Smooth muscle cell (in vitro differentiated cells): ENCODE measurements at regions not wholly inside any gene's neighbourhood (a gene's known extent, or its start where the extent isn't known, plus 50 kb on each side); places are given as distances from the start of the nearest gene placed in this dataset.

ENCODE experiments used
- DNase-seq: peaks from one replicate; lab custom pipeline; 2025; ENCODE audit not compliant: unreplicated experiment; lab: John Stamatoyannopoulos, UW
- H2AFZ ChIP-seq: fragments of 200-600 bp; sonication (generic); 2 replicates; pipeline ENCODE4 v1.6.0; 2016; ENCODE audit warnings: antibody characterized with exemption, low read depth, mild to moderate bottlenecking
- H3F3A ChIP-seq: fragments of 200-600 bp; sonication (generic); 2 replicates; pipeline ENCODE4 v1.6.0; 2017; ENCODE audit warnings: antibody characterized with exemption, low read depth
- H3K27ac ChIP-seq: fragments of 200-600 bp; sonication (generic); 2 replicates; pipeline ENCODE4 v1.5.1; 2016; ENCODE audit warnings: low read depth, mild to moderate bottlenecking
- H3K27me3 ChIP-seq: fragments of 200-600 bp; sonication (generic); 2 replicates; pipeline ENCODE4 v1.6.1; 2016; ENCODE audit warnings: low read depth, mild to moderate bottlenecking
- H3K36me3 ChIP-seq: fragments of 200-600 bp; sonication (generic); 2 replicates; pipeline ENCODE4 v1.5.1; 2016; ENCODE audit warnings: low read depth
- H3K4me1 ChIP-seq: fragments of 200-600 bp; sonication (generic); 2 replicates; pipeline ENCODE4 v1.5.1; 2016; ENCODE audit warnings: low read depth
- H3K4me2 ChIP-seq: fragments of 200-600 bp; sonication (generic); 2 replicates; pipeline ENCODE4 v1.6.0; 2016; ENCODE audit warnings: mild to moderate bottlenecking
- H3K4me3 ChIP-seq: fragments of 200-600 bp; sonication (generic); 2 replicates; pipeline ENCODE4 v1.5.1; 2016; ENCODE audit warnings: mild to moderate bottlenecking
- H3K79me2 ChIP-seq: fragments of 200-600 bp; sonication (generic); 2 replicates; pipeline ENCODE4 v1.6.0; 2016; ENCODE audit warnings: low read depth, mild to moderate bottlenecking
- H3K9ac ChIP-seq: fragments of 200-600 bp; sonication (generic); 2 replicates; pipeline ENCODE4 v1.6.0; 2016; ENCODE audit warnings: low read depth
- H3K9me3 ChIP-seq: fragments of 200-600 bp; sonication (generic); replicated peaks from 2 replicates; pipeline ENCODE4 v1.5.1; 2016; ENCODE audit warnings: low read depth
- H4K20me1 ChIP-seq: fragments of 200-600 bp; sonication (generic); 2 replicates; pipeline ENCODE4 v1.6.0; 2016; ENCODE audit warnings: low read depth
- WGBS: methylation state at CpG from one replicate; pipeline ENCODE4 v1.1.7; 2016; ENCODE audit warnings: low lambda C conversion rate; 5-methylcytosine and 5-hydroxymethylcytosine counted together
- TF ChIP-seq, protein P1 (sequence below): fragments of 200-600 bp; sonication (generic); IDR thresholded peaks from 2 replicates; pipeline ENCODE4 v1.5.1; 2017; ENCODE audit warnings: borderline replicate concordance, mild to moderate bottlenecking, antibody characterized with exemption; ENCODE audit not compliant: insufficient read depth, poor library complexity, severe bottlenecking

DNA sequence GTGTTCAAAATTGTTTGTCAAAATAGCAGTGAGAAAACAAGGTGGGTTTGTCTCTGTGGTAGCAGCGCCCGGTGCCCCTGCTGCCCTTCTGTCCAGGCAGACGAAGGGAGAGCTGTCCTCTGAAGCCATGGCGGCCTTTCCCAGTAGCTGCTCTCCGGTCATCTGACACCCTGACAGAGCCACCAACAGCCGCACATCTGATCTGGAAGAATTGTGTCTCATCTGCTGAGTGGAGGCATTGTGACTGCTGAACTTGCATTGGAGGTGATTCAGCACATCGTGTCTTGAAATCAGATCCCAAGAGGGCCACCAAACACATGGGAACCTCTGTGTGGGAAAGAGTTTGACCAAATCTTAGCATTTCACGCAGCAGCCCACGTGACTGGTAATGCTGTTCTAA is 337.6 kb upstream of the IRX1 start:
- Histone ChIP-seq H3K27ac (no peak overlapping the region), H3K79me2 (no peaks in the 10 kb centered on the region), H3K36me3 (no peaks in the 10 kb centered on the region), H3K9me3 (no peaks in the 10 kb centered on the region), H3K4me2 (no peak overlapping the region), H3K9ac (no peak overlapping the region), H2AFZ (no peak overlapping the region), H3F3A (no peaks in the 10 kb centered on the region), H3K4me1 (no peaks in the 10 kb centered on the region), H4K20me1 (no peaks in the 10 kb centered on the region), H3K4me3 (no peak overlapping the region), H3K27me3 (peaks cover 5% of the 10 kb centered on the region)
- WGBS: 87% methylated on average over 9 of the region's 9 CpGs
- TF ChIP-seq, protein P1, sequence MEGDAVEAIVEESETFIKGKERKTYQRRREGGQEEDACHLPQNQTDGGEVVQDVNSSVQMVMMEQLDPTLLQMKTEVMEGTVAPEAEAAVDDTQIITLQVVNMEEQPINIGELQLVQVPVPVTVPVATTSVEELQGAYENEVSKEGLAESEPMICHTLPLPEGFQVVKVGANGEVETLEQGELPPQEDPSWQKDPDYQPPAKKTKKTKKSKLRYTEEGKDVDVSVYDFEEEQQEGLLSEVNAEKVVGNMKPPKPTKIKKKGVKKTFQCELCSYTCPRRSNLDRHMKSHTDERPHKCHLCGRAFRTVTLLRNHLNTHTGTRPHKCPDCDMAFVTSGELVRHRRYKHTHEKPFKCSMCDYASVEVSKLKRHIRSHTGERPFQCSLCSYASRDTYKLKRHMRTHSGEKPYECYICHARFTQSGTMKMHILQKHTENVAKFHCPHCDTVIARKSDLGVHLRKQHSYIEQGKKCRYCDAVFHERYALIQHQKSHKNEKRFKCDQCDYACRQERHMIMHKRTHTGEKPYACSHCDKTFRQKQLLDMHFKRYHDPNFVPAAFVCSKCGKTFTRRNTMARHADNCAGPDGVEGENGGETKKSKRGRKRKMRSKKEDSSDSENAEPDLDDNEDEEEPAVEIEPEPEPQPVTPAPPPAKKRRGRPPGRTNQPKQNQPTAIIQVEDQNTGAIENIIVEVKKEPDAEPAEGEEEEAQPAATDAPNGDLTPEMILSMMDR: no peak
- no peak for DNase-seq

DNA sequence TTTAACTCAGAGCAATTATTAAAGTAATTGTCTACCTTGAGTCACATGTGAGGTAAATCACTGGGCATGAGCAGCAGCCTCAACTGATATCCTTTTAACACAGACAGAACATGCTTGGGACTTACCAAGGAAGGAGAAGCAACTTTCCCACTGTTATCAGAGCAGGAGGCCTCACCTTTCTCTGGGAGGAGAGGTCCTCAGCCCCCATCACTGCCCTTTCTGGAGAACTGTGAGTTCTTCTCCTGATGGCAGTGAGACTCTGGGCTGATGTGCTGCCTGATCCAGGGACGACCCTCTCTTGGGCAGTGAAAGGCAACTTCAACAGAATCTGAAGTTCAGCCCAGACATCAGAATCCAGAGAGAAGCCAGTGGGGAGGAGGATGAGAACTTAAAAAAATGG is 343.4 kb upstream of the IRX1 start:
- no peaks in the 10 kb centered on the region for H4K20me1 ChIP-seq
- H3K9me3 ChIP-seq: no peaks in the 10 kb centered on the region
- H3F3A ChIP-seq: no peaks in the 10 kb centered on the region
- no peaks in the 10 kb centered on the region for H3K36me3 ChIP-seq
- no peaks in the 10 kb centered on the region for H3K79me2 ChIP-seq
- no peaks in the 10 kb centered on the region for H3K4me1 ChIP-seq
- no peak overlapping the region for H2AFZ ChIP-seq
- 73% methylated on average over 1 of the region's 1 CpG for WGBS
- TF ChIP-seq, protein P1: no peak
- DNase-seq: no peak
- H3K27me3 ChIP-seq: peaks cover 5% of the 10 kb centered on the region
- no peak overlapping the region for H3K4me3 ChIP-seq
- no peak overlapping the region for H3K9ac ChIP-seq
- H3K27ac ChIP-seq: no peak overlapping the region
- no peak overlapping the region for H3K4me2 ChIP-seq

DNA sequence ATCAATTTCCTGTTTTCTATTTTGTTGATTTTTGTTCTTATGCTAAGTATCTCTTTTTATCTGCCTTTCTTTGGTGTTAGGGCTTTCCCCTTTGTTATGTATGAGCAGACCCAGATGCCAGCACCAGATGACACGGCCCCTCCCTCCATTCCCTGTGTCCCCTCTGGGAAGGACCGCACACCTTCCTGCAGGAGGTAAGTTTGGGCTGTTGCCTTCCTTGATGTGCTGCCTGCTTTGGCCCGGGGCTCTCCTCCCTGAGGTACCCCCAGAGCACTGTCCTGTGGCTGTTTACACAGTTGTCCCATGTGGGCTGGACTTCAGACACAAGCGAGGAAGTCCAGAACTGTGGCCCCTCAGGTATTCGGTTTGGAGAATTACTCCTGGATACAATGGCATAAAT is 343.8 kb upstream of the IRX1 start:
- no peaks in the 10 kb centered on the region for H3K9me3 ChIP-seq
- TF ChIP-seq, protein P1: no peak
- H3K27me3 ChIP-seq: peaks cover 5% of the 10 kb centered on the region
- no peaks in the 10 kb centered on the region for H3K36me3 ChIP-seq
- no peaks in the 10 kb centered on the region for H4K20me1 ChIP-seq
- no peak overlapping the region for H3K4me2 ChIP-seq
- no peaks in the 10 kb centered on the region for H3K79me2 ChIP-seq
- no peak overlapping the region for H3K4me3 ChIP-seq
- no peaks in the 10 kb centered on the region for H3F3A ChIP-seq
- no peaks in the 10 kb centered on the region for H3K4me1 ChIP-seq
- no peak for DNase-seq
- H3K9ac ChIP-seq: no peak overlapping the region
- WGBS: 46% methylated on average over 5 of the region's 5 CpGs
- no peak overlapping the region for H2AFZ ChIP-seq
- H3K27ac ChIP-seq: no peak overlapping the region

DNA sequence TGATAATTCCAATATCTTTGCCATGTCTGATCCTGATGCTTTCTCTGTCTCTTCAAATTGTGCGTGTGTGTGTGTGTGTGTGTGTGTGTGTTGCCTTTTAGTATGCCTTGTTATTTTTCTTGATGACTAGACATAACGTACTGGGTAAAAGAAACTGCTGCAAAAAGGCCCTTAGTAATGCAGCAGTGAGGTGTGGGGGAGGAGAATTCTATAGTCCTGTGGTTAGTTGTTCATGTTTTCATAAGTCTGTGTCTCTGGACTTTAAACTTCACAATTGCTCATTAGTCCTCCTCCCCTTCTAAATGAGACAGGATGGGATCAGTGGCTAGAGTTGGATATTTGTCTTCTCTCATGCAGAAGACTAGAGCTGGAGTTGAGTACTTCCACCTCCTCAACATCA is 346.2 kb upstream of the IRX1 start:
- 70% methylated on average over 2 of the region's 2 CpGs for WGBS
- H3F3A ChIP-seq: no peaks in the 10 kb centered on the region

More for the DNA sequence above, 346.2 kb upstream of the IRX1 start:
- no peaks in the 10 kb centered on the region for H3K9me3 ChIP-seq
- H3K9ac ChIP-seq: no peak overlapping the region
- H3K36me3 ChIP-seq: no peaks in the 10 kb centered on the region
- no peak overlapping the region for H3K4me3 ChIP-seq
- TF ChIP-seq, protein P1: no peak
- H3K79me2 ChIP-seq: no peaks in the 10 kb centered on the region
- no peak overlapping the region for H2AFZ ChIP-seq
- no peaks in the 10 kb centered on the region for H4K20me1 ChIP-seq
- H3K27ac ChIP-seq: no peak overlapping the region
- H3K4me2 ChIP-seq: no peak overlapping the region
- peaks cover 5% of the 10 kb centered on the region for H3K27me3 ChIP-seq
- no peaks in the 10 kb centered on the region for H3K4me1 ChIP-seq
- DNase-seq: no peak
